GM18511 (cell line): ENCODE measurements at regions not wholly inside any gene's neighbourhood (a gene's known extent, or its start where the extent isn't known, plus 50 kb on each side); places are given as distances from the start of the nearest gene placed in this dataset.

Source experiments
- ATAC-seq: cut with Tn5 transposase; IDR thresholded peaks from one replicate; pipeline ENCODE4 v1.9.1; 2021; ENCODE audit warnings: mild to moderate bottlenecking, moderate library complexity; ENCODE audit not compliant: unreplicated experiment

GRCh38 chr18:30113454-30113853 is 929.1 kb downstream of the DSC3 start:
- ATAC-seq = no peak

GRCh38 chr18:30106356-30106755 is 936.2 kb downstream of the DSC3 start:
- no peak for ATAC-seq

GRCh38 chr18:30103881-30104280 is 938.7 kb downstream of the DSC3 start:
- ATAC-seq = no peak

DNA sequence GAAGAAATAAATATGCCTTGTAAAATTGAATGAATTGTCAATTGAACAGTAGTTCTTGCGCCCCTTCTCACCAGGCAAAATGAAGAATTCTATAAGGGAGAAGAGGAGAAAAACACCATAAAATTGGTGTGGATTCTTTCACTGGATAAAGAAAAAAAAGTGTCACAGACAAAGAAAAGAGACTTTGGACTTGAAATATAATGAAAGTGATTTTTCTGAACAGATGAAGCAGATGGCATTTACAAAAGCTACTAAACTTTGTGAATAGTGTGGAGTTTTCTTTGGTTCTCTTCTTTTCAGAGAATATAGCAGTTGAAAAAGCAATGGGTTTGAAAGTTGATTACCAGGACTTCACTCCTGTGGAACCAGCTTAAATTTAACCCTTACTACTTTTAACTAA is 945.7 kb downstream of the DSC3 start:
- no peak for ATAC-seq

GRCh38 chr18:30094556-30094955 is 948.0 kb downstream of the DSC3 start:
- ATAC-seq = no peak

GRCh38 chr18:30093376-30093775 is 949.2 kb downstream of the DSC3 start:
- no peak for ATAC-seq

- ATAC-seq = no peak
Measured at GRCh38 chr18:30088238-30089015, 954.1 kb downstream of the DSC3 start.

- no peak for ATAC-seq
Measured at GRCh38 chr18:30086351-30086750, 956.2 kb downstream of the DSC3 start.

GRCh38 chr18:30081122-30081521 is 961.4 kb downstream of the DSC3 start:
- ATAC-seq = no peak

- no peak for ATAC-seq
Measured at GRCh38 chr18:30072609-30073385, 969.7 kb downstream of the DSC3 start.

- no peak for ATAC-seq
Measured at GRCh38 chr18:30066288-30066687, 976.3 kb downstream of the DSC3 start.

- ATAC-seq = no peak
Measured at GRCh38 chr18:30057398-30057797, 985.1 kb downstream of the DSC3 start.

DNA sequence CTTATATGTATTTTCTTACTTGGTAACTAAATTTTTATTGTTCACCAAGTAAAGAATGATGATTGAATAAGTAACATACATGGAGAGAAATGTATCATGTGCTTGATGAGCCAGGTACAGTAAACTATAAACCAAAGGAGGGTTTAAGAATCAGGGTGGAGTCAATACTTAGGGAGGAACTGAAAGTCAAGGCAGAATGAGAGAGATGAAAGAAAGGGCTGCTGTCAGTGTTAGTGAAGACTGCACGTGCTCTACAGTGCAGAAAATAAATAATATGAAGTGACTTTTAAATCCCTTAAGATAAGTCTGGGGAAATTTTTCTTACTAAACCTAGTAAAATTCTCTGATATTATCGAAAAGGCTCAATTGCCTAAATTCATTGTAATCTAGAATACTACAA is 986.0 kb downstream of the DSC3 start:
- no peak for ATAC-seq

- ATAC-seq = no peak
Measured at GRCh38 chr18:30044496-30044895, 998.0 kb downstream of the DSC3 start.

DNA sequence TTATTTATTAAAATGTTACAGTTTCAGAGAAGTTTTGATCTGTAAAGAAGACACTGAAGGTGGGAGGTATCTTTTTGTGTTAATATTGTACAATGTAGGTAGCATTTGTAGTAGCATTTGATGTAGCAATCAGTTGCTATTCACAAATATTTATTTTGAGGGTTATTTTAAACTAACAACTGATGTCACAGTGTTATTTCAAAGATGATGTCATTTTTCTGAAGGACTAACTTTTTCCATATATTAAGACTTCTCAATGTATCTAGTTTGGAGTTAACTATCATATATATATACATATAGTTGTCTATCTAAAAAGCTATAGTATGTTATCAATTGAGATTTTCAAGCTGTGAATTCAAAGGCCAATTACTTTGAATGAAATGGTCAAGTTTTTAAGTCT is 1003.3 kb downstream of the DSC3 start:
- ATAC-seq = no peak

DNA sequence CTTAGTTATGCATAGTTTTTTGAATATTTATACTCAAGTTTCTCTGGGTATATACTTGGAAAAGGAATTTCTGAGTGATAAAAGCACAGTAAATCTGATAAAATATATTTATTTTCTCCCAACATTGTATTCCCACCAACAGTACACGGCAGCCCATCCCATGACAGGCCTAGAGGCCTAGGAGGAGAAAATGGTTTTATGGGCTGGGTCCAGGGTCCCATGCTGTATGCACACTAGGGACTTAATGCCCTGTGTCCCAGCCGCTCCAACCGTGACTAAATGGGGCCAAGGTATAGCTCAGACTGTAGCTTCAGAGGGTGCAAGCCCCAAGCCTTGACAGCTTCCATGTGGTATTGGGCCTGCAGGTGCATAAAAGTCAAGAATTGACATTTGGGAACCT is 1007.7 kb downstream of the DSC3 start:
- no peak for ATAC-seq

DNA sequence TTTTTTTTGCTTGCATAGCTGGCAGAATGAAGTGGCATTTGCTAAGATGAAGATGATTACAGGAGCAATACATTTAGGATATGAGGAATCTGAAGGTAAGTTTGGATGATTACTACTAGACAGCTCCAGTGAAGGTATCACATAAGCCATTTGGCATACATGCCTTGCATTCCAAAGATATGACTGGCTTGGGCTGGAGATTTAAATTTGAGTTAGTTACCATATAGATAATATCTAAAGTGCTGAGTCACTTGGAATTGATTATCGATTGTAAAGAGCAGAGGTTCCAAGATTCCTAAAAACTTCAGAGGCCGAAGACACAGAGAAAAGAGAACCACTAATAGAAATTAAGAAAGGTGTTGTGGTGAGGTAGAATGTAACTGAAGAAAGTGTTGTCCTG is 1026.4 kb downstream of the DSC3 start:
- ATAC-seq = no peak

- no peak for ATAC-seq
Measured at GRCh38 chr18:30004965-30005364, 1037.6 kb downstream of the DSC3 start.

DNA sequence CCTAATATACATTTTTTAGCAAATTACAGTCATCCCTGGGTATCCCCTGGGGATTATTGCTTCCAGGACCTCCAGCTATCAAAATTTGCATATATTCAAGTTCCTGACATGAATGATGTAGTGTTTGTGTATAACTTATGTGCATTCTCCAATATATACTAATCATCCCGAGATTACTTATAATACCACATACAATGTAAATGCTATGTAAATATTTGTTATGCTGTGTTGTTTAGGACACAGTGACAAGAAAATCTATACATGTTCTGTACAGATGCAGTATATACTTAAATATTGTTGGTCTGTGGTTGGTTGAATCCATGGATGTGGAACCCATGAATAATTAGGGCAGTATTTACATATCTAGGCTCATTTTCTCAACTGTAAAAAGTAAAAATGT is 1060.3 kb downstream of the DSC3 start:
- no peak for ATAC-seq

- no peak for ATAC-seq
Measured at GRCh38 chr18:29979881-29980280, 1062.7 kb downstream of the DSC3 start.

DNA sequence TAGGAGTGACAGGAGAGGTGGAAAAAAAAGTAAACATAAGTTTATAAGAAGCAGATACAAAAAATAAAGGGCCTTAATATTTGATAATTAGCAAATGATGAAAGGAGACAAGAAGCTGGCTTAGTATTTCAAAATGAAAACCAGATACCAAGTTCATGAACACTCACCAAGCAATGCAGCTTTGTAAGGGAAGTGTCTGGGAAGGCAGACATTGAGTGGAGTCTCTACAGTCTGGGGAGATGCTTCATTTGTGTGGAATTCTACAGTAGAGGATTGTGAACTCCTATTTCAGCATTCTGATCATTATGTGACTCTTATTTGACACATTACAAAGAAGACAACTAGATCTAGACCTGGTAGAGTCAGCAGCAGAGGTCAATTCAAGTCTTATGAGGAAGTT is 1072.7 kb downstream of the DSC3 start:
- no peak for ATAC-seq

GRCh38 chr18:29962579-29962978 is 1080.0 kb downstream of the DSC3 start:
- ATAC-seq = no peak
